ENCODE measurements at regions not wholly inside any gene's neighbourhood (a gene's known extent, or its start where the extent isn't known, plus 50 kb on each side); places are given as distances from the start of the nearest gene placed in this dataset.

DNA sequence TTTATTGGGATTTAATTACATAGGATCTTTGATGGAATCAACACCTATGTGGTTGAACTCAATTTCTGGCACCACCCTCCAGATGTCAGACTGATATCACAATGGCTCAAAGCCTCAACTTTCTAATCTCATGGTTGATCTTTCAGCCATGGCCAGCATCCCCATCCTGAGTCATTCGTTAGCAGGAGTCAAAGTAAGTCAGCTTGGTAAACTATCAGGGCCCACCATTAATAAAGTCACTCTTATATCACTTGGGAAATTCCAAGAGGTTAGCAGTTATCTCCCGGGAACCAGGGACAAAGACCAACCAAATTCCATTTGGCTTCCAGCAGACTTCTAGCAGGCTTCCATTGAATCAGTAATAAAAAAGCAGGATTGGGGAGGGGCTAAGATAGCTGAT is 50.7 kb upstream of the TNFSF4 start:
- no peak for TF ChIP-seq TEAD1 (CRISPR knock-in tag; IDR thresholded peaks at IDR 0.05)
- TF ChIP-seq, protein P1, sequence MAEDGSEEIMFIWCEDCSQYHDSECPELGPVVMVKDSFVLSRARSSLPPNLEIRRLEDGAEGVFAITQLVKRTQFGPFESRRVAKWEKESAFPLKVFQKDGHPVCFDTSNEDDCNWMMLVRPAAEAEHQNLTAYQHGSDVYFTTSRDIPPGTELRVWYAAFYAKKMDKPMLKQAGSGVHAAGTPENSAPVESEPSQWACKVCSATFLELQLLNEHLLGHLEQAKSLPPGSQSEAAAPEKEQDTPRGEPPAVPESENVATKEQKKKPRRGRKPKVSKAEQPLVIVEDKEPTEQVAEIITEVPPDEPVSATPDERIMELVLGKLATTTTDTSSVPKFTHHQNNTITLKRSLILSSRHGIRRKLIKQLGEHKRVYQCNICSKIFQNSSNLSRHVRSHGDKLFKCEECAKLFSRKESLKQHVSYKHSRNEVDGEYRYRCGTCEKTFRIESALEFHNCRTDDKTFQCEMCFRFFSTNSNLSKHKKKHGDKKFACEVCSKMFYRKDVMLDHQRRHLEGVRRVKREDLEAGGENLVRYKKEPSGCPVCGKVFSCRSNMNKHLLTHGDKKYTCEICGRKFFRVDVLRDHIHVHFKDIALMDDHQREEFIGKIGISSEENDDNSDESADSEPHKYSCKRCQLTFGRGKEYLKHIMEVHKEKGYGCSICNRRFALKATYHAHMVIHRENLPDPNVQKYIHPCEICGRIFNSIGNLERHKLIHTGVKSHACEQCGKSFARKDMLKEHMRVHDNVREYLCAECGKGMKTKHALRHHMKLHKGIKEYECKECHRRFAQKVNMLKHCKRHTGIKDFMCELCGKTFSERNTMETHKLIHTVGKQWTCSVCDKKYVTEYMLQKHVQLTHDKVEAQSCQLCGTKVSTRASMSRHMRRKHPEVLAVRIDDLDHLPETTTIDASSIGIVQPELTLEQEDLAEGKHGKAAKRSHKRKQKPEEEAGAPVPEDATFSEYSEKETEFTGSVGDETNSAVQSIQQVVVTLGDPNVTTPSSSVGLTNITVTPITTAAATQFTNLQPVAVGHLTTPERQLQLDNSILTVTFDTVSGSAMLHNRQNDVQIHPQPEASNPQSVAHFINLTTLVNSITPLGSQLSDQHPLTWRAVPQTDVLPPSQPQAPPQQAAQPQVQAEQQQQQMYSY (CRISPR knock-in tag; IDR thresholded peaks at IDR 0.05) = no peak

All from WTC11 (cell line).